HG03135 (cell line): ENCODE measurements at regions not wholly inside any gene's neighbourhood (a gene's known extent, or its start where the extent isn't known, plus 50 kb on each side); places are given as distances from the start of the nearest gene placed in this dataset.
A peak's percentile ranks its signal among the peaks of the same experiment; 100 is the strongest.

Experiments
- ATAC-seq: cut with Tn5 transposase; IDR thresholded peaks from one replicate; pipeline ENCODE4 v1.9.1; 2021; ENCODE audit warnings: mild to moderate bottlenecking, moderate library complexity; ENCODE audit not compliant: unreplicated experiment

DNA sequence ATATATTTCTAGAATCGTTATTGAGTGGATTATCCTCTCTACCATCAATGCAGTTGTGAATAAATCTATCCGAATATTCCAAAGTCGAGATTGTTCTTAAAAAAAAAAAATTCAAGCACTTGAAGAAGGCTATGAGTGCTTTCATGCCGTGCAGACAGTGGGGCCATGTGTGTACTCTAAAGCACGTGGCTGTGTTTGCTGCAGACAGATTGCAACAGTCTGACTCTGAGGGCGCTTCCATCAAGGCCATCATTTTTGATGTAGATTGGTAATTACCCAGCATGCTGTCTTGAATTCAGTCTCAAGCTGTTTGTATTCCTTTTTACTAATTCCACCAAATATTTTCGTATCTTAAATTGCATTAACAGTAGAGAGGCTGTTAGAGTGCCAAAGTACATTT lies 325.9 kb upstream of the LINC00305 start:
- no peak for ATAC-seq

DNA sequence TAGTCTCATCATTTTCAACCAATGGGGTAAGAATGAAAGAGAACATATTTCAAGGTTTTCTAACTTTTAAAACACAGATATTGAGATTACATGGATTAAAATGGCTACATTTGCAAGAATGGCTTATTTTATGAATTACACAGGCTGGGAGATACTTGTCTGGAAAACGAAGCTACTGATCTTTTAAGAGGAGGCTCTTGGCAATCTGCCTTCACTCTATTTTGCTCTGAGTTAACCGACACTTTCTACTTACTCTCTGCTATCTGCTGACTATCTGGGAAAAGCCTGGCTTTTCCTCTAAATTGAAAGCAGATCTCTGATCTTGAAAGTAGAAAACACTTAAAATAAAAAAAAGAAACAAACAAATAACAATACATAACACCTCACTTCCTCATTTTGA lies 325.4 kb upstream of the LINC00305 start:
- no peak for ATAC-seq

DNA sequence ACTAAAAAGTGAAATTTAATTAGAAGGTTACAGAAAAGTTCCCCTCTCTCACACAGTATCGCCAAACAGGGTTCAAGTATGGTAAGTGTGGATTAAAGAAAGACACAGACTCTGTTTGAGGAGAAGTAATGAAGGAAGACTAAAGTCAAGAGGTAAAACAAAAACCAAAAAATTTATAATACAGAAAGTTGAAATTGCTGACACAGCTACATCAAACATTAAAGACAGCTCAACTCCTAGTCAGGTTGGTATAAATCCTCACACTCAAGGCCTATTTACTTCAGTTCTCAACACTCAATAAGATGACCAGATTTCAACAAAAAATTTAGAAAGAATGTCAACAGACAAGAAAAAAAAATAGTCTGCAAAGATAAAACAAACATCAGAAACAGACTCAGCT lies 300.5 kb upstream of the LINC00305 start:
- ATAC-seq, result no peak

DNA sequence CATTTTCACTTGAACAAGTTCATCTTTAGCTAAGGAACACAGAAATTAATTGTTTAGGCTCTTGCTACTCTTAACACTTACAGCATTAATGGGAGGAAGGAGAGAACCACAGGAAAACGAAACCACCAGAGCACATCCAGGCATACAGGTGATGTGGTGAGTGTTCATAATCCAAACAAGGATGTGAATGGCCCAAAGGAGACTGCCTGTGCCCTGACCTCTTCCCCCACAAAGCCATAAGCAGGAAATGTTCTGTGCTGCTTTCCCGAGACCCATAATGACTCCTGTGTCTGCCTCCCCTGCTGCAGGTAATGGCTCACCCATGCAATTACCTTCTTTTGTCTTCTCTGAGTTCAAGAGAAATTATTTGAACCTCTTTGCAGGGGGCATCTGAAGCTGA lies 295.9 kb upstream of the LINC00305 start:
- ATAC-seq, result no peak

DNA sequence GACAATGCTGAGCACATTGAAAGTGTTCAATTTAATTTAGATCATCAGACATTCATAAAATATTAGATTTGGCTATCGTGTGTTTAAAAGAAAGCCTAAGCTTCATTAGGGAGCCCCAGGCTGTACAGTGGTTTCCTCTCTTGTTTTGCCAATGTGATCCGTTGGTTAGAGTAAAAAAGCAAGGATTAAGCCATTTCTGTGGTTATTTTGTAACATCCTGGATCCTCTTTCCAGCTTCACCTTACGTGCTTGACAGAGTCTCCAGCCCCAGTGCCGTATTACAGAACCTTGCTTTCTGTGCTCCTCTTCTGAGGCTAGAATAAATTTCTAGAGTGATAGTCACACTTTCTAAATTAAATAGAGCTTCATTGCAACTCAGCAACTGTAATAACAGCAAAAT lies 289.3 kb upstream of the LINC00305 start:
- no peak for ATAC-seq

DNA sequence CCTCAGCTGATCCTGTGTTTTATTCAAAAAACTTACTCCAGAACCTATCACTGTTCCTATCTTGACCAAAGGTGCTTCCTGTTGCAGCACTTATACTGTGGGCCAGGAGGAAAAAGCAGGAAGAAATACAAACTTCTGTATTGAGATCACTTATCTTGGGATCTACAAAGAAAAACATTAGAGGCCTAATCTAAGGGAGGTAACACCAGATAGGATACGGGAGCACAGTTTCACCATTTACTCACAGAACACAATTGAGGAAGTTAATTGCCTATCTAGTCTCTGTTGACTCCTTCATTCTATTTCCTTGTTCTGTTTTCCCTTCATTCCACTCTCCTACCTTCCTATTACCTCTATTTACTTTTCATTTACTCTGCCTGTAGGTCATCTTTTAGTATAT lies 287.2 kb upstream of the LINC00305 start:
- no peak for ATAC-seq

DNA sequence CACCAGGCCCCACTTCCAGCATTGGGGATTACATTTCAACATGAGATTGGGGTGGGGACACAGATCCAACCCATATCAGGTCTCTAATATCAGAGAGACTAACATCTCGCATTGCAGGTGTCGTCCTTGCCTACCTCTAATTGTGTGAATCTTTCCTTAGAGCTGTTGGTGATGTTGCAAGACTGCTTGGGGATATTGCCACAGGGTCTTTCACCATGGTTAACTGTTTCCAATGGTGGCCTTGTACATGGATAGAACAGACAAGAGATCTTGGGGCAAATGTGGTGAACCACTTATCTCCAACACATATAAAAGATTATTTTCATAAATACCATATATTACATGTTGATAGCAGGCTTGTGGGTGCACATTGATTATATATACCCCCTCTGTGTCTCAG lies 270.3 kb upstream of the LINC00305 start:
- no peak for ATAC-seq

DNA sequence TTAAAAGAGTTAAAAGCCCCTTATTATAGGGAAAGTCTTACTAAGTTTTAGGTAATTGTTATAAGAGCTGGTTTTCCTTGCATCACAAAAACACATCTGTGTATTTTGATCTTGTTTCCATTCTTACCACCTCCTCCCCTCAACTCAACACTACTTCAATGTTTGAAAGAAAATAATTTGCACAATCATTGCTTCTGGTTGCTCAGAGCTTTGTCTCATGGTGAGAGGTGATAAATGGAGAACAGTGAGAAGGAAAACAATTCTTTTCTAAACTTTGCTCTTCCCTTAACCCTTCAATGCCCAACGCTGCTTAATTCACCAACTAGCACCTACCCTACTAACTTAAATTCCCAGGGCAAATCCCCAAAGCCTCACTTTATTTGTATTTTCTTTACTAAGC lies 268.1 kb upstream of the LINC00305 start:
- ATAC-seq, result no peak

DNA sequence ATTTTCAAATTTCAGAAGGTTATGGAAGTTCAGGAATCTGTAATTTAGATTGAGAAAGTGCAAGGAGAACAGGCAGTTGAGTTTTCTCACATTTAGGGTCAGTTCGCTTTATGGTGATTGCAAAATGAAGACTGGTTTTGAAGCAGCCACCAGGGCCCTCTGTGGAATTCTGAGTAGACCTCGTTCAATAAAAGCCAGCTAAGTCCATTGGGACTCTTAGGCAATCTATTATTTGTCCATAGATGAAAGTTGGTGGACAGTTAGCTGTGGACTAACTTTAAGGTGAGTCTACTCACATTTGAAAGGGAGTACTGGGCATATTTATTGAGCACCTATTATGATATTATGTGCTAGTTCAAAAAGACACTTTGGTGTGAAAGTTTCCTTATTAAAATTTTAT lies 266.3 kb upstream of the LINC00305 start:
- no peak for ATAC-seq

DNA sequence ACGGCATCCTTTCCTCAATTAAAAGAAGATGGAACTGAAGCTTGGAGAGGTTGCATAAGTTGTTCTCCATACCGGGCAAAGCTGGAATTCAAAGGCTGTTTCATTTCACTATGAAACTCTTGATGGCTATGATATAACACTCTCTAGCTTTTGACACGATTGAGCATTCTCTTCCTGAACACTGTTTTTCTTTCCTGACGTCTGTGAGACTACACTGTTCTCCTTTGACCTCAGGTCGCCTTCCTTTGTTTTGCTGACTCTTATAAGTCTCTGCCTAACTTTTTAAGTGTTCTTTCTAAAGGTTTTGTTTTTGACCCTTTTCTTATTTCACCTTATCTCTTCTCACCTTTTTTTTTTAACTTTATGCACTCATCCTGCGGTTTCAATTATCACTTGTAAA lies 261.8 kb upstream of the LINC00305 start:
- ATAC-seq, result no peak

DNA sequence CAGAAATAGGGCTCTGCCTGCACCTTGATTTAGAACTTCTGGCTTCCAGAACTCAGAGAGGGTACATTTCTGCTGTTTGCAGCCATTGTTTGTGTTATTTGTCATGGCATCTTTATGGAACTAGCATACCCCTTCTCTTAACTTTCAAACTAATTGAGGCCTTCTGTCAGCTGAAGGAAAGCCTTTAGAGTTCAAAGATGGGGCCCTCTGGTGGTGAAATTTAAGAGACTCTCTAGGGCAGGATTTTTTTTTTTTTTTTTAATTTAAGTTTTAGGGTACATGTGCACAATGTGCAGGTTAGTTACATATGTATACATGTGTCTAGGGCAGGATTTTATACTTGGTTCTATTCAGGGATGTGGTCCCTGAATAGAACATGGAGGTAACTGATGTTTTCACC lies 260.6 kb upstream of the LINC00305 start:
- no peak for ATAC-seq

DNA sequence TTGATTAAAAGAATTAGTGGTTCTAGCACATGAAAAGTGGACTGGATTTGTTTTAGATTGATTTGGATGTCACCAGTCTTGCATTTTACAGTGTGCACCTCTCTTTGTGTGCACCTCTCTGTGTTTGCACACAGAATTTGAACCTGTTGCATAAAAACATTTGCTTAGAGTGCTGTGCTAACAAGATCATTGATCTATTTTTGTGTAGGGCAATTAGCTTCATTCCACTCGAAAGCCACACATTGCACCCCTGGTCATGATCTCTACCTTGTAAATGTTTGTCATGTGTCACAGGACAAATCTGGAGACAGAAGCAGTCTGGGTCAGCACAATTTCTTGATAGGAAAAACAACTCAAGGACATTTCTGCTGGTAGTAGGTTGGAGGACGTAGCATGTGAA lies 258.7 kb upstream of the LINC00305 start:
- no peak for ATAC-seq

DNA sequence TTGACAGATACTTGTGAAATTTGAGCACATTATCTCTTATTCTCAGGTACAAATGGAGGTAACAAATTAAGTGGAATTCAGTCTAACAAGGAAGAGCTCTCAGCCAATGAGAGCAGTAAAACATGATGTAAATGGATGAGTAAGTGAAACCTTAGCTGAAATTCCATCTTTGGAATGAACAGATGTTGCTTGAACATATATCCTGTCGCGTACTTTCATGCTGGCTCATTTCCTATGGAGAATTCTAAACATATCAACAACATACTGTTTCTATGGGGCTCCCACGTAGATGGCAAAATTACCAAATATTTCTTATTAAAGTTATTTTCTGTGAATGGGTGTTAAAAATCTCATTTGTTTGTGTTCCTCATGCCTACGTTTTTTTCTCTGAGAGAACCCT lies 256.3 kb upstream of the LINC00305 start:
- no peak for ATAC-seq

DNA sequence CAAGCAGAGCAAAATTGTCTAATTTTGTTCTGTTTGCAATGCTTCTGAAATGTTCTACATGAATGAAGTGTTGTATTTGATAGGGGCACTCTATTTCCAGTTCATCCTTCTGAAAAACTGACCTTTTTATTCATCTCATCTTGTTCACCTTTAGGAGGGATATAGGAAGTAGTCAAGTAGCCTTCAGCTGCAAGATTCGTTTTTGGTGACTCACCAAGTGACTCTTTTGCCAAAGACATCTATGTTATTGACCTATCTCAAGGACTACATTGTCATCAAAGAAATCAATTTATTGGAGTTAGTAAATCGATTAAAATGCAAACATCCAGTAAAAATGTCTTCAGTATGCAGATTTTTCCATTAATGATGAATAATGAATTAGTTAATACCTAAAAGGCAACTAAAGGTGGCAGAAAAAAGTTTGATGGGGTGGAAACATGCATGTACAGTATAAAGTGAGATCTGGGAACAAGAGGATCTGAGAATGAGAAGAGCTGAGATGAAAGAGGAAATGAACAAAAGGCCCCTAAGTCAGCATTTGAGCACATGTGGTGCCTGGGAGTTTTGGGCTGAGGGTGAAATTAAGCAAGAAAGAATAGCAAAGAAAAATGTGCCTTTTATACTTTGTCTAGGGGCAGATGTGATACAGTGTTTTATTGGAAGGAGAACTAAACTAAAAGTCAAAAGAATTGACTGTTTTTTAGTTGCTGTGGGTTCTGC lies 255.1 kb upstream of the LINC00305 start:
- no peak for ATAC-seq

DNA sequence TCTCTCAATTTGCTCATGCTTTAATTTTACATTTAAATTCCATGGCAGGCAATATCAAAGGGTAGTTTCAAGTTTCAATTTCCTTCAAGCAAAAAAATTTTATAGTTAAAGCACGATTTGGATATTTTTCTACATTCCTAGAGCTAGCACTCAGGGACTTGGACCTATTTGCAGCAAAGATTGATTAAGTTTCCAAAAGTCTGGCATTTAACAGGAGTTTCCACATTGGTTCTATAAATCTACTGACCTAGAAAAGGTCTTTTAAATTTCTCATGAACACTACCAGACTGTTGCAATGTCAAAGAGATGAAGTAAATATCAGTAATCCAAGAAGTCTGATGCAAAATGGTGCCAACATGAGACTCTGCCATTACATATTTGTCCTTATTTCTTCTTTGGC lies 253.7 kb upstream of the LINC00305 start:
- no peak for ATAC-seq

DNA sequence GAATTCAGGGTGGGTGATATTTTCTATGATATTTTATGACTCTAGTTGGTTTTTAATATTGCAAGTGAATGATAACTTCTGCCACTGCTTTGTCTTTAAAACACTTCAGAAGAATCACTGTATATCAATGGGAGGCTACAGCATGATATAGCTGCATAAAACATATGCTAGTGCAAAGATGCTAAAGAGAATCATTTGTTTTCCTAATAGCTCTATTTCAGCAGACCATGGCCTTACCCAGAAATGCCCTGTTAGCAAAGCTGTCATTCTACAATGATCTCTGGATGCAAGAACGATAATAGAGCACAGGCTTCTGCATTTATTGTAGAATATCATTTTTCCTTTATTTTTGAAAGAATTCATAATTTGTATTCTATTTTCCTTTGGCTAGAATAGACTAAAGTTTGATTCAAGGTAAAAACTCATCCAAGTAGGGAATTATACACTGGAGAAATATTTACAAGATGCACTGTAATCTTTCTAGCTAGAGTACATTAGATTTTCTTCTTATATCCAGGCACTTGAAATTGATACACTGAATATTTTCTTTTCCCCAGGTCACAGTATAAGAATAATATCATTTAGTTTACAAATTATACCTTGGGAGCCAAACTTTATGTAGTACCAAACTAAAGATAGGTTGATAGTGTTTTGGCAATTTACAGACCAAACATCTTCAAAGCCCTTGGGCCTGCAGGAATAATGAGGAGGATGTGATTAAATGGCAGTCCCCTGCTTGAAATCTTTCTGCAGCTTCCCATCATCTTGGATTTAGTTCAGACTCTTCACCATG lies 252.6 kb upstream of the LINC00305 start:
- ATAC-seq, result no peak

DNA sequence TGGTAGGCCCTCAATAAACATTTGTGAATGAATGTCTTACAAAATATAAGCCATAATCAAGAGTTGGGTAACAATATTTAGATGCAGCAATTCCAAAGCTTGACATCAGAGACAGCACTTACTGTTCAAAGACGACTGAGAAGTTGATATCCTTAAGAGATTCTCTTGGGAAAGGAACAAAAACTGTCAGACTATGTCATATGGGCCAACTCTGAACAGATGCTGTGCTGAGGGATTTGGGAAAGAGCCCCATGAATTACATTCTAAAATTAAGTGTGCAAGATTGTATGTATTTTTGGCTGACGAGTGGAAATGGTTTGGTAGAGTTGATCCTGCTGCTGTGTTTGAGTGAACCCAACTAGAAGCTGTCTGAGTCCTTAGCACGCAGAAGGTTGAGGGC lies 250.7 kb upstream of the LINC00305 start:
- no peak for ATAC-seq

DNA sequence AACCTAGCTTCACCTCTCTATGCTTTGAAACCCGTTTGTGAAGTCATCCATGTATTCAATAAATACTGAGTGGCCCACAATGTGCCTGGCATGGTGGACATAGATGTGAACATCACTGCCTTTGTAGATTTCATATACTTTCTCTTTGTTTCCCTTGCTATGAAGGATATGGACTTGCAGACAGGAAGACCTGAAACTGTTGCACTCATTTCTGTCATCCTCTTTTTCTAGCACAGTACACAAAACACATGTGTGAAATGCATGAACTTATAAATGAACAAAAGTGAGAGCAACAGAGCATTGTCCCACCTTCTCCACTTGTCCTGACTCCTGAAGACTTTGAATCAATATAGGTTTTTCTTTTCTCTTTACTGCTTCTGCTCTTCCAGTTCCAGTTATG lies 249.4 kb upstream of the LINC00305 start:
- ATAC-seq, result no peak

DNA sequence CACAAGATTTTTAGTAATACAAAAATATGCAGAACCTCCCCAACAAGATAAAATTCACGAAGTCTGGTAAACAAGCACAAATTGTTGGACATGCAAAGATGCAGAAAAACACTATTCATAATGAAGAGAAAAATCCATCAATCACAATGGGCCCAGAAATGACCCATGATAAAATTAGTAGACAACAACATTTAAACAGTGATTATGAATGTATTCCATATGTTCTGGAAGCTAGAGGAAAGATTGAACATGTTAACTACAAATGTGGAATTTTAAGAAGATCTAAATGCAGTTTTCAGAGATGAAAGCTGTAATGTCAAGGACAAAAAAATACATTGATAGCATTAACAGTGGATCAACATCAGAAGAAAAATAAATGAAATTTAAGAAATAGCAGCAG lies 243.3 kb upstream of the LINC00305 start:
- ATAC-seq, result no peak

DNA sequence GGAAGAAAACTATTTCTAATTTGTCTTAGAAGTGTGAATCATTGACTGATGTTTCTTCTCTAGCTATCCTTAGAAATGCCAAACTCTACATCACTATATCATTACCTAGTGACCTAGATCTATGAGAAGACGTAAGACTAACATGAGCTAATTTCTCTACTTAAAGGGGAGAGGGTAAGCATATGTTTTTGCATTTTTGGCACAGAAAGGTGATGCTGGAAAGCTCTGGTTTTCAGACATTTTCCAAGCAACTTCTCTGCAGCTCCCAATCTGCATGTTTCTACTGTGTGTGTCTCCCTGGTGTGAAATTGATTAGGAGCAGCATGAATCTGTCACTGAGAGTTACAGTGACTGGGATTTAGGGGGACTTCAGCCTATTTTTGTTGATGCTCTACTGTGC lies 235.2 kb upstream of the LINC00305 start:
- ATAC-seq, result no peak

DNA sequence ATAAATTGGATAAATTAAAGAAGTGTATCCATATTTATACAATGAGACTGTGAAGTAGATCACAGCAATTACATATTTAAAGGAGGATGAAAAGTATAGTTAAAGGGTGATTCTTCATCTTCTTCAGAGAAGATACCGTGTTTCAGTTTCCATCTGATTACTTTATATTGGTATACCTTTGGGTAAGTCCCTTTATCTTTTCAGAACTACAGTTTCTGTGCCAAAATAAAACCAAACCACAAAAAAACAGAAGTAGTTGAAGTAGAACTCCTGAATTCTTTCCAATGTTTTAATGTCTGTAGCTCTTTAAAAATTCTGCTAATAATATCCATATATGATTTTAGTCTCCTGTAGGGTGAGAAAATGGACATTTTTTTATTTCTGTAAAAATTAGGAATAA lies 231.2 kb upstream of the LINC00305 start:
- ATAC-seq, result peak; percentile 80

DNA sequence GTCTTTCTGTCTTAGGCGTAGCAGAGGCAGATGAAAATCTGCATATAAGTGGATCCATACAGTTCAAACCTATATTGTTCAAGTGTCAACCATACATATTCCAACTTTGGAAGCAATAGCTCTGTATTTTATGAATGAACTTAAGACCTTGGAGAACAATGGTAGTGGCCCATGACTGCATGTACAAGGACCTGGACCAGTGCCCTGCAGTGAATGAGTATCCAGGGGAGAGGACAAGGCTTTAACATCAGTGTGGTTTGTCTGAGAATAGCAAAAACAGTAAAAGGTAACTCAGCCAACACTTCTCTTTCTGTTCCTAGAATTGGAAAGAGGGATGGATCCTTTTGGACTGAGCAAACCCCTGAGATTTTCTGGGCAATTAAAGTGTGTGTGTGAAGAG lies 230.8 kb upstream of the LINC00305 start:
- ATAC-seq, result no peak

DNA sequence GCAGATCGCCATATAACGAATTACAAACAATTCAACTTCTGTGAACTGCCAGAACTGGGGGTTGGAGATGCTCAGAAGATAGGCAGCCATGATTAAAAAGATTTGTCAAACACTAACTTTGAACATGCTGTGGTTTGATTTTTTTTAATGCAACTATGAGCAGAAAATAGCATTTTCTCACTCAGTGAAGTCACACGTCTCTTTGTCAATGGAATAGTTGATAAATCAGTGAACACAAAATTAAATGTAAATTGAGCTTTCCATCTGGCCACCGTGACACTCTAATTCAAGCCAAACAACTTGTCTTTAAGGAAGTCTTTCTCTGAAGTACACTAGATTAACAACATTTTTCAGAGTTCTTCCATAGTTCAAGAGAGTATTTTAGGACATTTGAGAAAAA lies 228.6 kb upstream of the LINC00305 start:
- no peak for ATAC-seq
